Superior temporal gyrus (tissue), 1 donor: ENCODE measurements at regions not wholly inside any gene's neighbourhood (a gene's known extent, or its start where the extent isn't known, plus 50 kb on each side); places are given as distances from the start of the nearest gene placed in this dataset.
"Not testable (repeated sequence)": the region's sequence is repeated elsewhere in the genome, so short reads cannot be mapped to it uniquely, and the experiment has no call there.

ENCODE experiments used
- DNase-seq: peaks from one replicate; pipeline ENCODE4 v3.0.0-alpha.2; 2016; ENCODE audit errors: extremely low spot score

GRCh38 chr10:2548071-2548470 is 519.3 kb upstream of the PFKP start:
- DNase-seq: no peak

DNA sequence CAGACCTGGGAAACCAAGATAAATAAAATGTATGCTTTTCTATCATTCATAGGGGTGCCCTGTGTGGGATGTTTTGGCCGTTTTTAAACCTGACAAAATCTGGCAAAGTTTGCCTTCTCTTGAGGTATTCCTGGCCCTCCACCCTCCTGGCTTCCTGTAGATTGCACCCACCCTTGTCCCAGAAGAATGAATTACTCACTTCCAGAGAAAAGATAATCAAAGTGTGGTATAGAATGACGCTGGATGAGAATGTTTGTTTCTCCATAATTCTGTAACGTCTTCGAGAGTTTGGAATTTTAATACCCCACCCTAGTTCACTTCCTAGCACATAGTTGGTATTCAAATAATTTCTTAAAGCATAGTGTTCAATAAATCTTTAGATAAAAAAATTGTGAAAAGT is 519.7 kb upstream of the PFKP start:
- DNase-seq: no peak

- DNase-seq: not testable (repeated sequence)
These were observed 520.5 kb upstream of the PFKP start for GRCh38 chr10:2546894-2547293.

DNA sequence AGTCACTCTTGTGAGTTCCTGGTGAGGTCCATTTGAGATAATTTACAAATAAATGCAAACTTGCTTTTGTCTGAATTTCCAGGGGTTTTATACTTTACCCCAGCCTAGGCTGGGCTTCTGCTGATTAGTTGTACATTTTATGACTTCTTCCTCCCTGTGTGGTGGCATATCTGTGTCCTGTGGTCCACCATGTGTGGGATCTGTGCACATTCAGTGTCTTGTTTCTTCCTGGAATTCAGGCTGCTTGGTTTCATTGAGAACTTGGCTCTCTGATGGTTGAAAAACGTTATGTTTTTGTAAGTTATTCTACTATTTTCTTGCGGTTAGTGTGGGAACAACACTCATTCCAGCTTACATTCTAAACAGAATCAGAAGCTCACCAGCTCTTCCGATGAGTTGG is 523.4 kb upstream of the PFKP start:
- no peak for DNase-seq

- DNase-seq: no peak
These were observed 524.0 kb upstream of the PFKP start for GRCh38 chr10:2543142-2543886.

DNA sequence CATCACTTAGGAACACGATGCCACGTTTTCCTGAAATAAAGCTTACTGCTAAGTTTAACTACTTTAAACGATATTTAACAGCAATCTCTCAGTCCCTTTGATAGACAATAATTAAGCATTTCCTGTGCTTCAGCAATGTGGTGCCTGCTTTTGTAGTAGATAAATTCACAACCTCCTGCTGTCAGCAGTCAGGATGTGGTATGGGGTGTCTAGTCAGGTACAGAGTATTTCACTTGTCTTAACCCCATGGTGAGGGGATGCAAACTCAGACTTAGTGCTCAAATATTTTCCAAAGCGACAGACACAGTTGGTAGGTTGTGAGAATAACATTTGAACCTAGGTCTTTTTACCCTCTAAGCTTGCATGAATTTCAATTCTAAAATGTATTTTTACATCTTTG is 526.2 kb upstream of the PFKP start:
- DNase-seq: no peak

GRCh38 chr10:2529945-2530344 is 537.4 kb upstream of the PFKP start:
- no peak for DNase-seq

DNA sequence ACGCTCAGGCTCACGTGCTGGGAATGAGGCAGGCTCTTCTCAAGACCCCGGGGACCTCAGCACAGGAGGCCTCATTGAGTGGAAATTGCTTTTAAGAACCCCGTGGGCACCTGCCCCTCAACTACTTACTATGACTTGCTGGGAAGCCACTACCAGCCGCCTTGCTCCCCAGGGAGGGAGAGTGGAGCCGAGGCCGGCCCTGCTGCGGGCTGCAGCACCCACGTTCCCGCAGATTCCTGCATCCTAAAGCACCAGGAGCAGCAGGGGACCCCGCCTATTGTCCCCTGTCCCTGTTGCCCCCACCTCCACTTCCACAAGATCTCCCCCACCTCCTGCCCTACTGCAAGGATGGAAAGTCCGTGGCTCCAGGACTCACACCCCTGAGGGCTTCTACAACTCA is 541.6 kb upstream of the PFKP start:
- DNase-seq: no peak

DNA sequence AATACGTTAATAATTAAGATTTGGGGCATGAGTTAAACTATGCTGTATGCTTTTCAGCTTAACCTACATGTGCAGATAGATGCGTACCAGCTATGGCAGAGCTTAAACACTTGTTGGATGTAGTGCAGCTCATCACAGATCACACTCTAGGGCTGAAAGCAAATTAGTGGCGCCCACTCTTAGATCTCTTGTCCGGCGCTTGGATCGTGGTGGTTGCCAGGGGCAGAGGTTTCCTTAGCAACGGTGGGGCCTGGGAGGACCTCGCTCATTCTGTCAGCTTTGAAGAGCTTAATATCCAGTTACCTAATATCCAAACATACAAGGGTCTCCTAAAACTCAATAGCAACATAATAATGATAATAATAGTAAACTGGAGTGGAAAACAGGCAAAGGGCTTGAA is 548.2 kb upstream of the PFKP start:
- DNase-seq: no peak

DNA sequence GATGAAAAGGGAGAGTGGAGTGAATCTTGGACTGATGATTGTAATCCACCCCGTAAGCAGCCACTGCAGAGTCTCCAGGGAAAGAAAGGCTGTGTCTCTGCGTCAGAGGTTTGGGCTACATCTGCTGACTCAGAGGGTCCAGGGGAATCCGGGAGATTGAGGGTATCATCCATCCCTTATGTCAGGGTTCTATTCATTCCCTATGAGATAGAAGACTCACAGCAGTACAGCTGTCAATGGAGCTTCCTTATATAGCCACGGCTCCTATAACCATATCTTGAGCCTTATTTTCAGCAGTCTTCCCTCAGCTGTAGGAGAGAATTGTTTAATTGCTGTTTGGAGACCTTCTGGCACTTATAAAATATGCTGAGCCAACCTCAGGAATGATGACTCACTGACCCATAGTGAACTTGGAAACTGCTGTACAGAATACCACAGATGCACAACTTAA is 558.2 kb upstream of the PFKP start:
- DNase-seq: no peak

DNA sequence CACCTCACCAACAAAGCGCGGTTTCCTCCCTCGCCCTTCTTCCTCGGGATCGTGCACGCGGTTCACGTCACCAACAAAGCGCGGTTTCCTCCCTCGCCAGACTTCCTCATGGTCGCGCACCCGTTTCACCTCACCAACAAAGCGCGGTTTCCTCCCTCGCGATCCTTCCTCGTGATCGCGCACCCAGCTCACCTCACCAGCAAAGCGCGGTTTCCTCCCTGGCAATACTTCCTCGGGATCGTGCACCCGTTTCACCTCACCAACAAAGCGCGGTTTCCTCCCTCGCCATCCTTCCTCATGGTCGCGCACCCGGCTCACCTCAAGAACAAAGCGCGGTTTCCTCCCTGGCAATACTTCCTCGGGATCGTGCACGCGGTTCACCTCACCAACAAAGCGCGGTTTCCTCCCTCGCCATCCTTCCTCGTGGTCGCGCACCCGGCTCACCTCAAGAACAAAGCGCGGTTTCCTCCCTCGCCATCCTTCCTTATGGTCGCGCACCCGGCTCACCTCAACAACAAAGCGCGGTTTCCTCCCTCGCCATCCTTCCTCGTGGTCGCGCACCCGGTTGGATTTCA is 565.9 kb upstream of the PFKP start:
- DNase-seq: not testable (repeated sequence)

DNA sequence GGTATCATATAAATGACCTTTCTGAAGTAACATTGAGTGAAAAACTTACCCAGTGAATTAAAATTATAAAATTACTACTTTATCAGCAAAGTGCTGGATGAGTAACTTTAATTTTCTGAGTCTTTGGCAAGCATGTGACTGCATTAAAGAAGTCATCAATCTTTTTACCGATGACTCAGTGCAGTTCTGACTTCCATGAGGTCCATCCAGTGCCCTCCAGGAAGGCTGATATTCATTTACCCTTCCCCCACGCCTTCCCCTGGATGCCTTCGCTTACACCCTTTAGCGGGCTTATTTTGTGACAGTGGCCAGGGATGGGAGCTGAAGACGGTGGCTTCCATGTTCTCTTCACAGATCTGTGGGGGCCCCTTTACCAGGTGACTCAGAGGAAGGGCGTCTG is 572.9 kb upstream of the PFKP start:
- DNase-seq: no peak

GRCh38 chr10:2488446-2489005 is 578.8 kb upstream of the PFKP start:
- no peak for DNase-seq

DNA sequence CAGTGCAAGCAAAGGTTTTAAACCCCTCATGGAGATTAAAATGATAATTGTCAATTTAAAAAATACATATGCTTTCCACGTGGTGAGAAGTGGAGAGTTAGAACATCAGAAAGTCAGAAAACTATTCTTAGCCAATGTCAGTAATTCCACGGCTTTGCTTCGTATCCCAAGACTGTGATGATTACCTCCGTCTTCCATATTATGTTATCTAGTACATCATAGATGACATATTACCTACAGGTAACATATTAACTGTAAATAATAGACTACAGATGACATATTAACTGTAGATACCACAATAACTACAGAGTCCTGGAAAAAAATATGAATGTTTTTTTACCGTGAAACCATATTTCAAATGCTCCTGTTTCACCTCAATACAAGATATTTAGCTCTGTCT is 579.4 kb upstream of the PFKP start:
- DNase-seq: no peak

- no peak for DNase-seq
These were observed 588.7 kb upstream of the PFKP start for GRCh38 chr10:2478656-2479055.

DNA sequence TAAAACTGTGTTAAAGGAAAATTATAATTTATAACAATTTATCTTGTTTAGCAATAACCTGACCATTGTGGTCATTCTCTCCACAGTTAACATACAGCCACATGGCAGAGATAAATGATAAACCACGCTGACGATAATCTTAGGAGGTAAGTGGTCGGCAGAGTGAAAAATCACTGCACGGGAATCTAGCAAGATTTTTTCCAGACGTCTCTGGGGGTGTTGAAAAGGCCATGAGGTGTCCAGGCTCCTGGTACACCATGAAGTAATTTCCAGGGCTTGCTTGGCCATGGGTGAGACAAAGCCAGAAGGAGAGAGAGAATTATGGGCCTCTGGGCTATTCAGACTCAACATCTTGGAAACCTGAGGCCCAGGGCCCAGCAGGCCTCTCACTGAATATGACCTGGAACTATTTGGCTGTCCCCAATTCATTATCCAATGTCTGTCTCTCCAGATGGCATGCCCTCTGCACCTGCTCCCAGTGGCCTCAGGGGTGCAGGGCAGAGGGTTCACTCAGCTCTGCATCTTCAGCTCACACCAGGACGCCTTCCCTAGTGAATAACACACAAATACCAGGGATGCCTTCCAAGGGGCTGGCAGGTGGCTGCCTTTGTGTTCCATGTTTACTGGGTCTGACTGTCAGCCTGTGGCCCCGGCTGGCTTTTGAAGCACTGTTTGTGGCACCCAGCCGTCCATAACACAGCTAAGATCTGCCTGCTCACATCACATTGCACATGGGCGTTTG is 590.4 kb upstream of the PFKP start:
- no peak for DNase-seq

DNA sequence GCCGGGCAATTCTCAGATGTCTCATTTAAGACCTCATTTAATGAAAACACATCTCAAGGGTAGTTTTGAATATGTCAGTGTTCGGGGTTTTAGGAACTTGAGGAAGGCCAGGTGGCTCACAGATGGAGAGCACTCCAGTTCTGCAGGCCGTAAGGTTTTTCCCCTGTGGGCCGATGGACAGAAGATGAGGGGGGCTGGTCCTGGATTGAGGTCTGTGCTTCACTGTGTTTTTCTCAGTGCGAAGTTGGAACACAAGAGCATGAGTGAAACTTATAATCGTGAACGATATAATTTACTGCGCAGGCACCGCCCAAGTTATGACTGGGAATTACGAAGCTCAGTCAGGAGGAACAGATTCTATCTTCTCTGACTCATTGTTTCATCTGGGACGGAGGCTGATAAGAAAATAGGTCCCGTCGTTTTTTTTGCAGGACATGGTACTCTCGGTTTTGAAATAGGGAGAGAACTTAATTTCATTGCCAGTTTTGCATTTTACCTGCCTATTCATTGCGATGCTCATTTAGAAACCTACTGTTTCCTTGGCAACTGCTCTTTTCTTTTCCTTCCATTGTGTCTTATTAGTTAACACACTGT is 591.0 kb upstream of the PFKP start:
- DNase-seq: no peak

DNA sequence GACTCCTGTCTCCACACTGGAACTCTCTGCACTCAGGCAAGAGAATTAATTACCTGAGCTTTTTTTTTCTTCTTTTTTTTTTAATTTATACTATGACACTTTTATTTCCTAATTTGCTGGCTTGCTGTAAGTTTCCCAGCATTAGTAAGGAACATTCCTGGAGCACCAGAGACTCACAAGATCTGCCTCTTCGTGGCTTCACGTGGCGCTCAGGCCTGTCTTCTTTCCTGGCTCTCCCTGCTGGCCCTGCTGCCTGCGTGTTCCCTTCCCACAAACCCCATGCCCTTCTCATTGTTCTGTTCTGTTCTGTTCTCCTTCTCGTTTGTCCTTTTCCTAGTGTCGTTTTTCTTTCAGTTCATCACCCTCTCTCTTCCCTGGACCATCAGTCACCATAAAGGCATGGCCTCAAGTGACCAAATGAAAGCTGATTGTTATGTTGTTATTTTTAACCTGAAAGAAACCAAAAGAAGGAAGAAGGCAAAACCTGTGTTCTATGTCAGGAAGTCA is 591.6 kb upstream of the PFKP start:
- DNase-seq: no peak

GRCh38 chr10:2471811-2472210 is 595.5 kb upstream of the PFKP start:
- DNase-seq: no peak

DNA sequence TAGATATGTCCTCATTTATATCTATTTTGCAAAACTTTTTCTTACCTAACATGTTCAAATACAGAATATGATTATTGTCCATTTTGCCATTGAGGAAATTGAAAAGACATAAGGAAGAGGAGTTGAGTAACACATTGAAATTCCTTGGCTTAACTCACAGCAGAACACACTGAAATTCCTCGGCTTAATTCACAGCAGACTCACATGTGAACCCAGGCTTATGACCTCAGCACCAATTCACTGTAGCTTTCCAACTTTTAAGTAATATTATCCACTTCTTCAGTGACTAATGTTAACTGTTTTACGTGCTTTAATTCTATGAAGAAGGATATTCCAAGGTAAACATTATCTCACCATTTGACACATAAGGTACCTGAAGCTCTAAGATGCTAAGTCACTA is 597.5 kb upstream of the PFKP start:
- no peak for DNase-seq

DNA sequence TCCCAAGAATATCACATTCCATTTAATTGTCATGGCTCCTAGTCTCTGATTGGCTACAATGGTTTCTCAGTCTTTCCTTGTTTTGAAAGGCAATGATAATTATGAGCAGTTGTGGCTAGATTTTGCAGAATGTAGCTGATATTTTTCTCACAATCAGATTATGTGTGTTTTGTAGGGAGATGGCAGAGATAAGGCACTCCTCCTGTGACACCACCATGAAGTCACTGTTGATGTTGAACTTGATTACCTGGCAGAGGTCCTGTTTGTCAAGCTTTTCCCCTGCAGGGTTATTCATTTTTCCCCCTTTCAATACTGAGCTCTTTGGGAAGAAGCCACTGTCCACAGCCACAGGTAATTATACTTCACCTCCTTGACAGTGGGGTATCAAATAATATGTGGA is 602.9 kb upstream of the PFKP start:
- DNase-seq: no peak

- no peak for DNase-seq
These were observed 604.0 kb upstream of the PFKP start for GRCh38 chr10:2463316-2463715.
